Islet of Langerhans (tissue), 1 donor: ENCODE measurements at regions not wholly inside any gene's neighbourhood (a gene's known extent, or its start where the extent isn't known, plus 50 kb on each side); places are given as distances from the start of the nearest gene placed in this dataset.

ENCODE experiments used
- FAIRE-seq: peaks from one replicate; lab custom pipeline; 2011; peaks lifted over from hg19 to GRCh38; lab: Jason Lieb, UNC

DNA sequence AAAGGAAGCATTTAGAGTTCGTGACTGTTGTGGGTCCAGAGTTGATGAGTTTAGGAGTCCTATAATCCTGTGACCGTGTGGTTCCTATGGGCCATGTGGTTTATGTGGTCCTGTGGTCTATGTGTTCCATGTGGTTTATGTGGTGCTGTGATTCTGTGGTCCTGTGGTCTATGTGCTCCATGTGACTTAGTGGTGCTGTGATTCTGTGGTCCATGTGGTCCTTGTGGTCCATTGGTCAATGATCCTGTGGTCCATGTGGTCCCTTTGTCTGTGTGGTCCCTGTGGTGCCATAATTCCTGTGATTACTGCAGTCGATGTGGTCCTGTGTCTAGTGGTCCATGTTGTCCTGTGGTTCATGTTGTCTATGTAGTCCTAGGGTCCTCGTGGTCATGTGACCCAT, 167.3 kb downstream of the TMEM18 start:
- FAIRE-seq = no peak

GRCh38 chr2:508121-508520, 169.1 kb downstream of the TMEM18 start:
- no peak for FAIRE-seq

DNA sequence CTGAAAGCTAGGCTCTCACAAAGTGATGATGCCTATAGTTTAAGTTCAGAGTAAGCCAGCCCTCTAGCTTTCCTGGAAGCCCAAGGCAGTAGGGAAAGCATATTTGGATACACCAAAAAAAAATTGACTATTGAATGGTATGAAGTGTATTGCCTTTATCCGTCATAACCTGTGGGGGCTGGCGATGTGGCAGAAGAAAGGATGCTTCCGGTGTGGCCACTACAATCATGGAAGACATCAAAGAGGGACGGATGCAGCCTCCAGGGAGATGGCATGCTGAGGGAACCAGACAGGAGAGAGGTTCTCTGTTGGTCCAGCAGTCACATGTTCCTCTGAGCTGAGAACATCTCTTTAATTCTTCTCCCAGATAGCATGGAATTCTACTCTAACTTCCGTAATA, 170.3 kb downstream of the TMEM18 start:
- FAIRE-seq = no peak

DNA sequence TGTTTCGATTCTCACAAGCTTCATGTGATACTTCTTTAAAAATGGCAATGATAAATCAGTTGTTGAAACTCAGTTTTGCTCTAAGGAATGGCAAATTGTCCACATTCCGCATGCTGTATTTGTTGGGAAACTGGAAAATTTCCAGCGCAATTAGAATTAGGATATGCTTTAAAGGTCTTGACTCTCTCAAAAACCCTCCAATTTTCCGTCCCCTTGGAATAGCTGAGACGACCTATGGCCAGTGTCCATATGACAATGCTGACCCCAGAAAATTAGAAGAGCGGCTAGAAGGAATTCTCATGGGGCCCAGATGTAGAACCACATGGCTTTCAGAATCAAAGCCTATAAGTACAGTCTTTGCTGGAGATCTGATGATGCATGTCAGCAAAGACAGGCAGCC, 170.8 kb downstream of the TMEM18 start:
- no peak for FAIRE-seq

DNA sequence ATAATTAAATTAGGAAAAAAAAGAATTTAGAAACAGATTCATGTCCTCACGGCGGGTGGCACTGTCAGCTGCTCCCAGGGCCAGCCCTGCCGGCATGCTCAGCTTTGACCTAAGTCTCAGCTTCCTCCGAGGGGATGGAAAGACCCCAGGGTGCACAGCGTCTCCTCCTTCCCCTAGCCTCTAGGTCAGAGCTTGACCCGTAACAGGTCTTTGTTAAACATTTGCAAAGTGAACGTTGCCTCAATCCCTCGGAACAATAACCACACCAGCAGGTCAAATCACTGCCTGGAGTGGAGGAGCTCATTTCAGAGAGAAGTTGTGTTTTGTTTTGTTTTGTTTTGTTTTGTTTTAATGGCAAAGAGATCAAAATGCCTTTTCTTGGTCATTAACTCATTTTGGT, 171.3 kb downstream of the TMEM18 start:
- no peak for FAIRE-seq

- FAIRE-seq = no peak
Measured at GRCh38 chr2:503288-503999, 173.8 kb downstream of the TMEM18 start.

DNA sequence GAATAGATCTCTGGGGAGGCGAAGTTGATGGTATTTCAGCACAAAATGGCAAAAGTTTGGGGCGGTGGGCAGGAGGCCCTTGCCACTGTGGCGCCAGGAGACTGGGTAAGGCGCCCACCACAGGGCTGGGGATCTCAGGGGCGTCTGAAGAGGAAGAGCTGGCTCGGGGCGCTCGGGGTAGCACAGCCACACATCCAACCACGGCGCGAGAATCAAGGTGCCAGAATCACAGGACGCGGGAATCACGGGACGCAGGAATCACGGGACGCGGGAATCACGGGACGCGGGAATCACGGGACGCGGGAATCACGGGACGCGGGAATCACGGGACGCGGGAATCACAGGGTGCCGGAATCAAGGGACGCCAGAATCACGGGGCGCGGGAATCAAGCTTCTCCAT, 174.4 kb downstream of the TMEM18 start:
- FAIRE-seq = no peak

GRCh38 chr2:501667-502066, 175.5 kb downstream of the TMEM18 start:
- no peak for FAIRE-seq

DNA sequence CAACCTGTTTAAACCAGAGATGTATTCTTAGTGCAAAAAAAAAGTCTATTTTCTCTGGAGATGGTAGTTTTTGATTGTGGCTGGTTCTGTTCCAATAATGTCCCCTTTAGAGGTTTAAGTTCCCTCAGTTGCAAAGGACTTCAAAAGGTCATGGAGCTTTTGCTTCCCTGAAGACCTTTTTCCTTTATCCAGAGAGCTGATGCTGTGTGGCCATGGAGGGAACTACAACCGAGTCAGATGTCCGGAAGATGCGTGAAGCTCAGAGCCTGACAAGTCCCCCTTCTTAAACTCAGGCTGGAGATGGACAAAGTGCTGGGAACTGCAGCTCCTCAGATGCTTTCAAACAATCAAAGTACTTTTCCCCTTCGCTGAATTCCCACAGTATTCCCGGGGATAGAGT, 176.1 kb downstream of the TMEM18 start:
- FAIRE-seq = no peak

GRCh38 chr2:499726-500125, 177.5 kb downstream of the TMEM18 start:
- FAIRE-seq = no peak

- FAIRE-seq = no peak
Measured at GRCh38 chr2:498493-499178, 178.6 kb downstream of the TMEM18 start.

DNA sequence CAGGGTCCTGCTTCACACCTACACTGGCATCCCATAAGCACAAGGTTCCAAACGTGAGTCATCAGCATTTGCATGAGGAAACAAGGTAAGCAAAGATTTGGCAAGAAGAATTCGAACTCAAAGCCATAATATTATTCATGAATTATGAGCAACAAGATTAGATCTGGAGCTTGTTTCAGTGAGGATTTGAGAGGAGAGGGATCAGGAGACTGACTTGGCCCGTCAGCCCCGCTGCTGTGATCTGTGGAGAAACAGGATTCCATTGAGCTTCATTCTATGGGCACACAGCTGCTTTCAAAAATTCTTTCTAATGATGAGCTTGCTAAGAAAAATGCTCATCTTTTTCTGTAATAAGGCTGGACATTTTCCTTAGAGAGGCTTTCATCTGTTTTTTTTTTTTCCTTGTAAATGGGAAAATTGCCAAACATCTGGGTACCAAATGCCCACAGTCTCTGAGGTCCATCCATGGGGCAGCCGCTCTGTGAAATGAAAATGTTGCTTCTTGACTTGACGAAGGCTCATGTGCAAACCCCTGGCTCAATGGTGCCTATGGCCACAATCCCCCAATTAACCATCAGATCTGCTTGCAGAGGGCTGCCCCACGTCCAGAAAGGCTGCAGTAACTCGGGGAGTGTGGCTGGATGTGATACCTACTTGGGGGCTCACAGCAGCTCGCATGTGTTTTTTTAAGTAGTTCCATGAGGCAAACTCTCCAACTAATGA, 179.3 kb downstream of the TMEM18 start:
- FAIRE-seq = no peak

DNA sequence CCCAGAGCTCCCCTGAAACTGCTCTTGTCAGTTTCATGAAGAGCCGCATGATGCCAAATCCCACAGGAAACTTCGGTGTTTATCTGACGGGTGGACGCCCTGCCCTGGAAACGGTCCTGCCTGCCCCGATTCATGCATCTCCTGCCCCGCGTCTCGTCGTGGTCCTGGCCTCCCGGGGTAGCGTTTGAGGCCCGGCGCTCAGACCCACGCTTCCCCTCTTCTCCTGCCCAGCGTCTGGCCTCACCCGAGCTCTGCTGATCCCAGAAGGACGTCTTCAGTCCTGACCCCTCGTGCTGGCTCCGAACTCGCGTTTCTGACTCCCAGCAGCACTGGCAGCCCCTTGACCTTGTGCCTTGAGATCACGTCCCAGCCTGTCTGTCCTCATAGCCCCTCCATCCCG, 180.5 kb downstream of the TMEM18 start:
- FAIRE-seq = no peak

- FAIRE-seq = no peak
Measured at GRCh38 chr2:495745-496275, 181.4 kb downstream of the TMEM18 start.

GRCh38 chr2:494853-495252, 182.4 kb downstream of the TMEM18 start:
- FAIRE-seq = no peak

GRCh38 chr2:493228-493627, 184.0 kb downstream of the TMEM18 start:
- no peak for FAIRE-seq

DNA sequence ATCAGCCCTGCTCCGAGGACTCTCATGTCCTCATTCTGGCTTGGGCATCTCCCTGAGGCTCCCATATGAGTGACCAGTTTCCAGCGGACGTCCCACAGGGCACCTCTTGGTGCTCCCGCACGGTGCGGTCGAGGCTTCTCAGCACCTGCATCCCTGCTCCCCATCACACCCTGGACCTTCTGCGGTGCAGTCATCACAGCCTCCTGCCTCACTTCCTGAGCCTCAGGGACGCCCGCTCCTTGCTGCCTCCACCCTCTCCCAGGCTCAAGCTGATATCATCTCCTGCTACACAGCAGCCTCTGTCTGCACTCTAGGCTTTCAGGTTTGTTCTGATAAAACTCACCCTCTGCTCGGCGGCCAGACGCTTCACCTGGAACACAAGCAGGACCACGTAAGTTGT, 185.0 kb downstream of the TMEM18 start:
- no peak for FAIRE-seq

GRCh38 chr2:489838-490237, 187.4 kb downstream of the TMEM18 start:
- no peak for FAIRE-seq

- FAIRE-seq = no peak
Measured at GRCh38 chr2:489084-489483, 188.1 kb downstream of the TMEM18 start.

DNA sequence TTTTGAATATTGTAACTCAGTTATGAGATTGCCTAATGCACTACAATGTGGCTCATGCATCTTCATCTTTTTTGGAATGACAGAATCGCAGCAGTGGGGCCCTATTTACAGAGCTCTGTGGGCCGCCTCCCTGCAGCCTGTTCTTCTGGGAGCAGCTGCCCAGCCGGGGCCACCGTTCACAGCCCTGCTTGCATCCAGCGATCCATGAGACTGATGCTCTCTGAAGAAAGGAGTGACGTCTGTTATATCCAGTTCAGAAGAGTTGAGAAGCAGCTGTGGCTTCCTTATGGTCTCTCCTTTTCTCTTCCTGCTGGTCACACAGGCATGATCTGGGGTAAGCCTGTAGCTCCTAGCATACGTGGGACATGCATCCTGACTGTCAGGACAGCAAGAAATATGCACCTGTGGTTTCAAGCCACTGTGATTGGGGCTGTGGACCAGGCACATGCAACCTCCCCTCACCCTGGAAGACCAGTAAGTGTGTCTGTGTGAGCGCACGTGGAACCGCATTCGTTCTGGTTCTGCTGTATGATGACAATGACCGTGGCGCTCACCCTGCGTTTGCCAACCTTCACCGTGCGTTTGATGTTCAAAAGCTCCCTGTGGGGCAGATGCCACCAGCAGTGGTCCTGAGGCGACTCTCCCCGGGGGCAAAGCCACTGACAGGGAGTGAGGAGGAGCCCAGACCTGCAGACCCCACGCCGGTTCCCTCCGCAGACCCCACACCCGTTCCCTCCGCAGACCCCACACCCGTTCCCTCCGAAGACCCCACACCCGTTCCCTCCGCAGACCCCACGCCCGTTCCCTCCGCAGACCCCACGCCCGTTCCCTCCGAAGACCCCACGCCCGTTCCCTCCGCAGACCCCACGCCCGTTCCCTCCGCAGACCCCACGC, 189.8 kb downstream of the TMEM18 start:
- no peak for FAIRE-seq

- no peak for FAIRE-seq
Measured at GRCh38 chr2:486371-486770, 190.8 kb downstream of the TMEM18 start.

DNA sequence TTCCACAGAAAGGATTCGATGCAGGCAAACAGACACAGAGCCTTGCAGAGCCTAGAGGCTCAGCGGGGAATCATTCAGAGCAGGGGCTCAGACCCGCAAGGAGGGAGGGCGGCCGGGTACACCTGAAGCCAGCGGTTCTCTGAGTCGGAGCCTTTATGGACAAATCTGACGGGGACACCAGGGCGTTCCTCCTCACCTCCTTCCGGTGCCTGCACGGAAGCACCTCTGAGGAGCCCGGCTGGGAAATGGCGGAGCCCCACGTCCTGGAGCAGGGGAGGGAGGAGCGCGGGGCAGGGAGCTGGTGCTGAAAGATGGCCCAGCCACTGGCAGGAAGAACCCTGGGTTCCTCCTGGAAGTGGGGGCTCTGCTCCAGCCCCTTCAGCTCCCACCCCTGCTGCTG, 193.5 kb upstream of the ALKAL2 start:
- no peak for FAIRE-seq
